Ishikawa (cell line): ENCODE measurements at regions not wholly inside any gene's neighbourhood (a gene's known extent, or its start where the extent isn't known, plus 50 kb on each side); places are given as distances from the start of the nearest gene placed in this dataset.

Experiments used
- EGR1 ChIP-seq: IDR thresholded peaks from 2 replicates; pipeline ENCODE4 v1.6.1; 2012
- TAF1 ChIP-seq: IDR thresholded peaks from 2 replicates; pipeline ENCODE4 v1.6.1; 2012; ENCODE audit warnings: low read depth, mild to moderate bottlenecking
- TF ChIP-seq, protein P1 (sequence below): IDR thresholded peaks from 2 replicates; pipeline ENCODE4 v1.6.1; 2012; ENCODE audit warnings: low read depth, mild to moderate bottlenecking

DNA sequence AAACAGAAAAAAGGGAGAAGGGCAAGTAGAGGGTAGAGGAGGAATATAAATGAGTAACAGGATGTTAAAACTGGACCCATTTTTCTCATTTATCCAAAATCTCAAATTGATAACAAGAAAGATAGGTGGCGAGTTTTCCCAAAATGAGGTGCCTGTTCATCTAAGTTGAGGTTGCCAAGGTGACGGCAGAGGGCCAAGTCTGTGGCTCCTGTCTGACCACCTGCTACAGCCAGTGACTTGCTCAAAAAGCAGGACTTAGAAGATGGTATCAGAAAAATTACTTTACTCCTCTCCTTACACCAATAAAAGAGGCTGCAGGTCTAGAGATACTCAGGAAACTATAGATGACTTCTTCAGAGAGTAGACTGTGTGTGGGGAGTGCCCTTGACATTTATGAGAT, 137.6 kb upstream of the ZNF385D start:
- TF ChIP-seq TAF1 (no peak), EGR1 (no peak)
- TF ChIP-seq, protein P1, sequence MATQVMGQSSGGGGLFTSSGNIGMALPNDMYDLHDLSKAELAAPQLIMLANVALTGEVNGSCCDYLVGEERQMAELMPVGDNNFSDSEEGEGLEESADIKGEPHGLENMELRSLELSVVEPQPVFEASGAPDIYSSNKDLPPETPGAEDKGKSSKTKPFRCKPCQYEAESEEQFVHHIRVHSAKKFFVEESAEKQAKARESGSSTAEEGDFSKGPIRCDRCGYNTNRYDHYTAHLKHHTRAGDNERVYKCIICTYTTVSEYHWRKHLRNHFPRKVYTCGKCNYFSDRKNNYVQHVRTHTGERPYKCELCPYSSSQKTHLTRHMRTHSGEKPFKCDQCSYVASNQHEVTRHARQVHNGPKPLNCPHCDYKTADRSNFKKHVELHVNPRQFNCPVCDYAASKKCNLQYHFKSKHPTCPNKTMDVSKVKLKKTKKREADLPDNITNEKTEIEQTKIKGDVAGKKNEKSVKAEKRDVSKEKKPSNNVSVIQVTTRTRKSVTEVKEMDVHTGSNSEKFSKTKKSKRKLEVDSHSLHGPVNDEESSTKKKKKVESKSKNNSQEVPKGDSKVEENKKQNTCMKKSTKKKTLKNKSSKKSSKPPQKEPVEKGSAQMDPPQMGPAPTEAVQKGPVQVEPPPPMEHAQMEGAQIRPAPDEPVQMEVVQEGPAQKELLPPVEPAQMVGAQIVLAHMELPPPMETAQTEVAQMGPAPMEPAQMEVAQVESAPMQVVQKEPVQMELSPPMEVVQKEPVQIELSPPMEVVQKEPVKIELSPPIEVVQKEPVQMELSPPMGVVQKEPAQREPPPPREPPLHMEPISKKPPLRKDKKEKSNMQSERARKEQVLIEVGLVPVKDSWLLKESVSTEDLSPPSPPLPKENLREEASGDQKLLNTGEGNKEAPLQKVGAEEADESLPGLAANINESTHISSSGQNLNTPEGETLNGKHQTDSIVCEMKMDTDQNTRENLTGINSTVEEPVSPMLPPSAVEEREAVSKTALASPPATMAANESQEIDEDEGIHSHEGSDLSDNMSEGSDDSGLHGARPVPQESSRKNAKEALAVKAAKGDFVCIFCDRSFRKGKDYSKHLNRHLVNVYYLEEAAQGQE, result no peak
